Gastrocnemius medialis (tissue), 4 donors: ENCODE measurements at regions not wholly inside any gene's neighbourhood (a gene's known extent, or its start where the extent isn't known, plus 50 kb on each side); places are given as distances from the start of the nearest gene placed in this dataset.

Experiments used
- ATAC-seq, 2 donors: fragments of 150-250 bp; one replicate each; pipeline ENCODE4 v1.9.1; 2016
- DNase-seq, 2 donors: peaks; one replicate each; pipeline ENCODE4 v3.0.0-alpha.2; 2019
- H3K27ac ChIP-seq, 4 donors: fragments of 200-600 bp; sonication (generic); 1 replicate in 1 of 4; 2 replicates in 3 of 4; pipeline ENCODE4 v1.5.1; 2016 to 2018; ENCODE audit warnings: mild to moderate bottlenecking in 2 of 4, moderate library complexity in 1 of 4
- H3K27me3 ChIP-seq, 3 donors: fragments of 200-600 bp; sonication (generic) in 2 of 3; 1 replicate in 1 of 3; 2 replicates in 2 of 3; pipeline versions ENCODE4 v1.5.1 to v1.6.0; 2016 to 2019; ENCODE audit warnings: mild to moderate bottlenecking in 1 of 3, moderate library complexity in 1 of 3
- H3K36me3 ChIP-seq, 2 donors: fragments of 200-600 bp; sonication (generic) in 1 of 2; one replicate each; pipeline ENCODE4 v1.5.1; 2017 to 2018
- H3K4me1 ChIP-seq, 2 donors: fragments of 200-600 bp; sonication (generic) in 1 of 2; one replicate each; pipeline ENCODE4 v1.5.1; 2016 to 2017; ENCODE audit warnings: mild to moderate bottlenecking in 2 of 2
- H3K4me3 ChIP-seq, 4 donors: fragments of 200-600 bp; sonication (generic) in 3 of 4; 1 replicate in 1 of 4; 2 replicates in 3 of 4; pipeline ENCODE4 v1.5.1; 2016 to 2019; ENCODE audit warnings: mild to moderate bottlenecking in 2 of 4
- H3K9me3 ChIP-seq, 3 donors: fragments of 200-600 bp; sonication (generic) in 2 of 3; 1 replicate in 1 of 3; 2 replicates in 2 of 3; pipeline ENCODE4 v1.5.1; 2016 to 2019
- CTCF ChIP-seq, 5 experiments: fragments of 450-650 bp in 3 of 5; fragments of 200-600 bp in 2 of 5; sonication (generic) in 2 of 5; IDR thresholded peaks in 4 of 5; conservative IDR thresholded peaks in 1 of 5; 1 replicate in 4 of 5; 2 replicates in 1 of 5; pipeline ENCODE4 v1.5.1; 2016 to 2019; ENCODE audit warnings: antibody characterized with exemption in 5 of 5, mild to moderate bottlenecking in 3 of 5, moderate library complexity in 3 of 5
- POLR2A ChIP-seq, 2 donors: fragments of 450-650 bp; IDR thresholded peaks; one replicate each; pipeline ENCODE4 v1.6.1; 2017; ENCODE audit warnings: antibody characterized with exemption in 2 of 2, mild to moderate bottlenecking in 2 of 2, moderate library complexity in 2 of 2
- in situ Hi-C, 4 donors: fragments of 200-750 bp; cut with MboI; loops; one replicate each; pipeline versions ENCODE4 v1.15.0 to v1.8.0; 2017; ENCODE audit warnings: low sequenced_read_pairs in 4 of 4
- intact Hi-C: fragments of 100-400 bp; cut with DNase I; formaldehyde crosslinking; loops from one replicate; pipeline ENCODE4 v1.15.1; 2023; ENCODE audit warnings: low total_unique reads

- Histone ChIP-seq H3K9me3 (no peaks in the 10 kb centered on the region), H3K27me3 (no peaks in the 10 kb centered on the region), H3K4me1 (no peaks in the 10 kb centered on the region), H3K36me3 (no peaks in the 10 kb centered on the region), H3K27ac (no peak overlapping the region), H3K4me3 (no peak overlapping the region)
- in situ Hi-C loops (no loop called here), intact Hi-C loops (no loop called here)
- DNase-seq (no peak), ATAC-seq (no peak)
- TF ChIP-seq CTCF (IDR thresholded peaks at IDR 0.05 in 4 of 5, conservative IDR thresholded peaks at IDR 0.05 in 1 of 5) (no peak), POLR2A (IDR thresholded peaks at IDR 0.05) (no peak)
Measured at GRCh38 chr6:103036846-103037245, 1643.3 kb downstream of the GRIK2 start.

DNA sequence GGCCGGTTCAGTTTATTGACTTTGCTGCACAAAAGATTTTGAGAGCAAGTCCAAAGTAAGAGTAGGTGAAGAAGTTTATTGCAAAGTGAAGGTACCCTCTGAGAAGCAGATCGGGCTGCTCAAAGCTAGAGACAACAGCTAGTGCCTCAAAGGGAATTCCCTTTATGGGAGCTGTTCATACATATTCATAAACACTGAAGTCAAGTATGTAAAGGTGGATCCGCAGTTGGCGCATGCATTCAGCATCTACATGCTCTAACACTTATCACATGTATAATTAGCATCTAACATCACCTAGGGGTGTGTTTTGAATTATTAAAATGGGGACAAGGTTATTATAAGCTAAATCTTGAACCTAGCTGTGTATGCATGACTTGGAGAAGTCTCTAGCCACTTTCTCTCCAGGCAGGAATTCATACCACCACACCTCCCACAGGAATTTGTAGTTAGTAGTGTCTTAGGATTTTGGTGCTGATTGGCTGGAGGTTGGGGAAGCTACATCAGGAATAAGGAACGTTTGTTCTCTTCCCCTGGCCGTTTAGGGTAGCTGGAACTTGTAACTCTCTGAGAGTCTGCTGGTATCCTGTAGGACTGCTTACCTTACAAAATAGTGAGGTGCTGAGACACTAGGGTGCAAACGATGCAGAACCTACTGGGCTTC is 1633.9 kb downstream of the GRIK2 start:
- Histone ChIP-seq H3K9me3 (peaks cover 0 to 3% (median 0%) of the 10 kb centered on the region in 3 donors), H3K4me3 (no peak overlapping the region), H3K27ac (no peak overlapping the region), H3K36me3 (no peaks in the 10 kb centered on the region), H3K27me3 (no peaks in the 10 kb centered on the region), H3K4me1 (no peaks in the 10 kb centered on the region)
- TF ChIP-seq POLR2A (IDR thresholded peaks at IDR 0.05), result no peak
- TF ChIP-seq CTCF (IDR thresholded peaks at IDR 0.05 in 4 of 5, conservative IDR thresholded peaks at IDR 0.05 in 1 of 5), result no peak
- in situ Hi-C loops (no loop called here), intact Hi-C loops (no loop called here)
- no peak for ATAC-seq
- no peak for DNase-seq

GRCh38 chr6:103018426-103018825 is 1624.9 kb downstream of the GRIK2 start:
- Histone ChIP-seq H3K4me1 (no peaks in the 10 kb centered on the region), H3K36me3 (no peaks in the 10 kb centered on the region), H3K9me3 (no peaks in the 10 kb centered on the region), H3K27me3 (no peaks in the 10 kb centered on the region), H3K4me3 (no peak overlapping the region), H3K27ac (no peak overlapping the region)
- intact Hi-C loops, result no loop called here
- DNase-seq (no peak), ATAC-seq (no peak)
- TF ChIP-seq POLR2A (IDR thresholded peaks at IDR 0.05) (no peak), CTCF (IDR thresholded peaks at IDR 0.05 in 4 of 5, conservative IDR thresholded peaks at IDR 0.05 in 1 of 5) (no peak)
- in situ Hi-C loops, result no loop called here

DNA sequence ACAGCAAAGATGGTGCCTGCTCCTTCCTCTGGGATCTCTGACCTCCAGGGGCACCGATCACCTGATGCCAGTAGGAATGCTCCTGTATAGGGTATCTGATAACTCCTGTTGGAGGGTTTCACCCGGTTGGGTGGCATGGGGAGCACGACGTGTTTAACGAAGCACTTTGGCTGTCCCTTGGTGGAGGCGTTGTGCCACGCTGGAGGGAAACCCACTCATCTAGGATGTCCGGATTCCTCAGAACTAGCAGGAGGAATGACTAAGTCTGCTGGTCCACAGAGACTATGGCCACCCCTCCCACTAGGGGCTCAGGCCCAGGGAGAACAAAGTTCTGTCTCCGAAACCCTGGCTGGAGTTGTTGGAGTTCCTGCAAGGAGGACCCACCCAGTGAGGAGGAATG is 1624.4 kb downstream of the GRIK2 start:
- intact Hi-C loops, result no loop called here
- TF ChIP-seq CTCF (IDR thresholded peaks at IDR 0.05 in 4 of 5, conservative IDR thresholded peaks at IDR 0.05 in 1 of 5), result no peak
- TF ChIP-seq POLR2A (IDR thresholded peaks at IDR 0.05), result no peak
- Histone ChIP-seq H3K27ac (no peak overlapping the region), H3K36me3 (no peaks in the 10 kb centered on the region), H3K27me3 (no peaks in the 10 kb centered on the region), H3K4me3 (no peak overlapping the region), H3K4me1 (no peaks in the 10 kb centered on the region), H3K9me3 (no peaks in the 10 kb centered on the region)
- no peak for ATAC-seq
- in situ Hi-C loops, result no loop called here
- DNase-seq, result no peak

DNA sequence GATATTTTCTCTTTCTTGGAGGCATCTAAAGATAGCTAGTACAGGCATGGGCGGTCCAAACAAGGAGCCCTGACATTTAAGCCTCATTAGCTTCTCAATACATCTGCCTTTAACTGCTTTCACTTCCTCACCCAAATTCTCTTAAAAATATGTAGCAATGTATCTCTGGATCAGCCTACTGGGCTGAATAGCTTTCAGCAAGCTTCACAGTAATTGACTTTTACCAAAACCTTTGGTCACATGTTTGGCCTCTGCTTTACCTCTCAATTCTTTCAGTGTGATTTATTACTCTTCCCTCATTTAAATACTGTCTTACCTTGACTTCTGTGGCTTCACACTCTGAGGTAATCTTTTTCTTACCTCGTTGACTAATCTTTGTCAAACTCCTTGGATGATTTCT is 1618.1 kb downstream of the GRIK2 start:
- DNase-seq, result no peak
- no peak for TF ChIP-seq POLR2A (IDR thresholded peaks at IDR 0.05)
- no peak for TF ChIP-seq CTCF (IDR thresholded peaks at IDR 0.05 in 4 of 5, conservative IDR thresholded peaks at IDR 0.05 in 1 of 5)
- H3K9me3 ChIP-seq, result no peaks in the 10 kb centered on the region
- H3K27me3 ChIP-seq, result no peaks in the 10 kb centered on the region
- no peaks in the 10 kb centered on the region for H3K36me3 ChIP-seq
- no peak overlapping the region for H3K4me3 ChIP-seq
- intact Hi-C loops (no loop called here), in situ Hi-C loops (no loop called here)
- ATAC-seq, result no peak
- no peaks in the 10 kb centered on the region for H3K4me1 ChIP-seq
- no peak overlapping the region for H3K27ac ChIP-seq
